Thyroid gland (tissue), 4 donors: ENCODE measurements at regions not wholly inside any gene's neighbourhood (a gene's known extent, or its start where the extent isn't known, plus 50 kb on each side); places are given as distances from the start of the nearest gene placed in this dataset.

Experiments used
- CTCF ChIP-seq, 6 experiments: fragments of 200-600 bp in 3 of 6; fragments of 450-650 bp in 3 of 6; sonication (generic) in 3 of 6; IDR thresholded peaks; one replicate each; pipeline ENCODE4 v1.5.1; 2016 to 2019; ENCODE audit warnings: antibody characterized with exemption in 6 of 6, mild to moderate bottlenecking in 2 of 6, inconsistent platforms in 1 of 6, moderate library complexity in 1 of 6
- POLR2A ChIP-seq, 2 donors: fragments of 450-650 bp; IDR thresholded peaks; one replicate each; pipeline ENCODE4 v1.6.1; 2017; ENCODE audit warnings: antibody characterized with exemption in 2 of 2, mild to moderate bottlenecking in 2 of 2, moderate library complexity in 1 of 2

DNA sequence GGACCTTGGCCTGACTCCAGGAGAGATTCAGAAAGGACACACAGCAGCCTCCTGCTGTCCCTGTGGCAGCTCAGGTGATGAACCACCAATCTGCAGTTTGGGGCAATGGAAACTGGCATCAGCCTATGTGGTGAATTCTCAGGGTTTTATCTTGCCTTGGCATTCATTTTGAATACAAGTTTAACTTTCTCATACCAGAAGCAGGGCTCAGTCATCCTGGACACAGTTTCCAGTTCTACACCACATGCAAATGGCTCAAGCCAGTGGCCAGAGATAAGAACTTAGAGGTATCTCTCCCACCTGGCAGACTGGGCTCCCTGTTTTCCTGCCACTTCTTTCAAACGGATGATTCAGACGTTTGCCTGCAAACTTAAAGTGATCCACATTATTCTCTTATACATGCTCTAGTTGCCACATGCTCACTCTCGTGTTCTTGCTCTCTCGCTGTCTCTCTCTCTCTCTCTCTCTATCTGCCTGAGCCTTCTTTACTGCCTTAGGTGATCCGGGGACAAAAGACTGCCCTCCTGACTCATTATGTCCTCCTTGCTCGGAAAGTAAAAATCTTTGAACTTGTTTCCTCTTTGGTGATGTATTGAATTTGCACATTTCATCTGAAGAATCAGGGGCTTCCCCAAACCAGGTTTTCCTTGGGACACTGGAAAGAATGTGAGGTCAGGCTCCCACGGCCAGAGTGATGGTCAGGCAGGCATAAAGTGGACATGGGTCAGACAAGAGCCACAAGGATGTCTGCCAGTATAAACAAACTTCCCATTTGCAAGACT lies 99.6 kb upstream of the STT3B start:
- TF ChIP-seq CTCF (IDR thresholded peaks at IDR 0.05) (no peak), POLR2A (IDR thresholded peaks at IDR 0.05) (no peak)
